GM18511 (cell line): ENCODE measurements at regions not wholly inside any gene's neighbourhood (a gene's known extent, or its start where the extent isn't known, plus 50 kb on each side); places are given as distances from the start of the nearest gene placed in this dataset.
"Not testable (repeated sequence)": the region's sequence is repeated elsewhere in the genome, so short reads cannot be mapped to it uniquely, and the experiment has no call there.

Source experiments
- ATAC-seq: cut with Tn5 transposase; IDR thresholded peaks from one replicate; pipeline ENCODE4 v1.9.1; 2021; ENCODE audit warnings: mild to moderate bottlenecking, moderate library complexity; ENCODE audit not compliant: unreplicated experiment

DNA sequence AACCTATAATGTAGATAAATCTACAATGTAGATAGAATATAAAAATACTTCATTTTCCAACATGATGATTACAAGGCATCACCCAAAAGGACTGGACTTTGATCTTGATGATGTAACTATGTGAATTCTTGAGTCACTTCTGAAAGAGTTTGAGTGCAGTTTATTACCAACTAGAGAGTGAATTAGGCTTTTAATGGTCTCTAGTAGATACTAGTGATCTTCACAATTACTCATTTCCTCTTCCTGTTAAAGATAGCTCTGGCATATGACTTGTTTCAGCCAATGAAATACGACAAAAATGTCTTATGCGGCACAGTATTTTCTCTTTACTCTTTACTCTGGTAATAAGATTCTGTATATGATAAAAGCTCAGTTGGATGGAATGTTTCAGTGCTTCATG, 1588.1 kb upstream of the B3GALT2 start:
- ATAC-seq = no peak

GRCh38 chr1:194755241-194755994, 1569.0 kb upstream of the B3GALT2 start:
- ATAC-seq = no peak

GRCh38 chr1:194738843-194739242, 1552.4 kb upstream of the B3GALT2 start:
- not testable (repeated sequence) for ATAC-seq

GRCh38 chr1:194734970-194735369, 1548.6 kb upstream of the B3GALT2 start:
- ATAC-seq = no peak

DNA sequence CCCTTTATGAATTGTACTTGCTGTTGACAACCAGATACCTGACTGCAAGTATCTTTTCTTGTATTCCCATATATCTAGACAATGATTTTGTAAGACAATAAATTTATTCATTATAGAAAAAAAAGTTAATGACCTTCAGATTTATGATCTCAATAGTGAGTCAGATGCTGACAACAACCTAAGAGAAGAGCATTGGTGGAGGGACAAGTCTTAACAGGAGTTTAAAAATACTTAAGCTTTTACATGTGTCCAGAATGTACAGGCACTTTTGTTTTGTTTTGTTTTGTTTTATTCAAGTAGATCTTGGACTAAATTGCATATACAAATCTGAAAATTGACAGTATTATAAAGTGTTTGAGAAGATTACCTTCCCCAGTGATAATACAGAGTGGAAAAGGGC, 1544.6 kb upstream of the B3GALT2 start:
- ATAC-seq = no peak

DNA sequence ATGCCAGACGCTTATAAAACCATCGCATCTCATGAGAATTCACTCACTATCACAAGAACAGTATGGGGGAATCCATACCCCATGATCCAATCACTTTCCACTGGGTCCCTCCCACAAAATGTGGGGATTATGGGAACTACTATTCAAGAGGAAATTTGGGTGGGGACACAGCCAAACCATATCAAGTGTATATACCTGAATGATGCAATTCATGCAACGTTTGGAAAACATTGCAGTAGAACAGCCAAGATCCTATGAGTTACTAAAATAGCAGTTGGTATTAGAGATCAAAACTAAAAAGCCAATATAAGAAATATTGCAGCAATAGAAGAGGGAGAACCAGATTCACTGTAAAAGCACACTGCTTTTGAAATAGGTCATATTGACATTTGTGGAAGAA, 1543.9 kb upstream of the B3GALT2 start:
- ATAC-seq = no peak

GRCh38 chr1:194723067-194723466, 1536.7 kb upstream of the B3GALT2 start:
- no peak for ATAC-seq

DNA sequence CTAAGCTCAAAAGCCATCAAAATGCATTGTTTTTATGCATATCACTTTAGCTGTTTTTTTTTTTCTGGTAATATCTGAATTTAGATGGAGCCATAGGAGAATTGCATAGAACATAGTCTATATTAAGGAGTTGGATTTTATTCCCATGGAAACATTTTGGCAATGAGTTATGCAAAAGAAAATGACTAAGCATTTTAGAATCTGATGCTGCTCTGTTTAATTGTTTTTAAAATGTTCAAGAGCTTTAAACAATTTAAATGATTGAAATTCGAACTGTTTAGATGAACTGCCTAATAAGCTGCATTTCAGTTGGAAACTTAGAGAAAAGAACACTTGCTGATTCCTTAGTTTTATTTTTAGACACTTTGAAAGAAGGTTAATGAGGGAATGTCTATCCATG, 1531.5 kb upstream of the B3GALT2 start:
- no peak for ATAC-seq

DNA sequence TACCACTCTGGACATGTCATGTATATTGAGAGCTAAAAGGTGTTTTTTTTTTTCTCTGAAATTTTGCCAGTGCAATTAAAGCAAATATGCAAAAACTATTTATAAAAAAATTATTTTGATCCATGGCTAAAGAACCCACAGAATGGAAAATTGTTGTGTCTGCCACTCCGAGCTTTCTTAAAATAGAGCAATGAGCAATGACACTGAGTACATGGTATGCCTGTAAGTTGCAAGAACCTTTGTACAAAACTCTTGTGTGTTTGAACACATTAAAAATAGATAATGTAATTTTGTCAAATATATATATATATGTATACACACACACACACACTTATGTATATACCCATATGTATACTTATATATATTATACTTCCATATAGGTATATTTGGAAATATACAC, 1530.9 kb upstream of the B3GALT2 start:
- ATAC-seq = no peak

DNA sequence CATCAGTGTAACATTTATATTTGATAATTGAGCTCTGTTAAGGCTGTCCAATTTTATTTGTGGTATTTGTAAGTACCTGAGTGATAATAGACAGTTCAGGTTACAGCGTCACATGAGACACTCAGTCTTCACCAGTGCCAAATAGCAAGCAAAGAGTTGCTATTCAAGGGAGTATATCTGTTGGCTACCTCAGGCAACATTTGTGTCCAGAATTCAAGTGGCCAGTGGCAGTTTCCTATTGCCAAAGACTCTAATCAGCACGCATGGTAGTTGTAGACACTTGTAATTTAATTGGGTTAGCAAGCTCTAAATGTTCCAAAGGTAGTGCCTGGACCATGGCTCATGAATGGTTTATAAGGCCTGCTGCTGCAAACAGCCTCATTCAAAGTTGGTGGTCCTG, 1524.3 kb upstream of the B3GALT2 start:
- ATAC-seq = no peak

- no peak for ATAC-seq
Measured at GRCh38 chr1:194709439-194709838, 1523.0 kb upstream of the B3GALT2 start.

GRCh38 chr1:194707074-194707473, 1520.7 kb upstream of the B3GALT2 start:
- no peak for ATAC-seq

DNA sequence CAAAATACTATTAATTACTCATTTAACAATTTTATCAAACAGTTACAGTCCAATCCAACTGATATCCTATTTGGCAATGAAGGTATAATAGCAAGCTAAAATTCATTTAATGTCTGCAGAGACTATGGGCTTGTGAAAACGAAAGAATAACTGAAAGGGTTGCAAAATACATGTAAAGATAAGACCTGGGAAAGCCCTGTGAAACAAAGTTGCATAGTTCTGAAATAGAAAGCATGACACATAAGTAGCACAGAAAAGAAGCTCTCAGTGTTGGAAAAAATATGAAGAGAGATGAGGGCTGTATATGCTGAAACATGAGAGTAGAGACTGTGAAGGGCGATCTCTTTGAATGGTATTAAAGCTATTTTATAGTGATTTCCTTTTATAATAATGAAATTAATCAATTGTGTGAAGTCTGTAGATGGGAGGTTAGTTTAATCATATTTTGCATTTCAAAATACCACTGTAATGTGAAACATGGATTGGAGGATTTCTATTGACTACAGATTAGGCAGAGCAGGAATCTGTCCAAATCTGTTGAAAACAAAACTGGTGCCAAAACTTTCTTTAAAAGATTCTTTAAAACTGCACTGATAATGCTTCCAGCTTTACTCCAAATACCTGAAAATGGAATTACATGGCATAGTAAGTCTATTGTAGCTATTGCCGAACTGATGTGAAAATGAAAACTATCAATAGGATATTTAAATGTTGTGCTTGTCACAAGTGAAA, 1518.9 kb upstream of the B3GALT2 start:
- peak; percentile 55 for ATAC-seq

- ATAC-seq = no peak
Measured at GRCh38 chr1:194698908-194699318, 1512.5 kb upstream of the B3GALT2 start.

DNA sequence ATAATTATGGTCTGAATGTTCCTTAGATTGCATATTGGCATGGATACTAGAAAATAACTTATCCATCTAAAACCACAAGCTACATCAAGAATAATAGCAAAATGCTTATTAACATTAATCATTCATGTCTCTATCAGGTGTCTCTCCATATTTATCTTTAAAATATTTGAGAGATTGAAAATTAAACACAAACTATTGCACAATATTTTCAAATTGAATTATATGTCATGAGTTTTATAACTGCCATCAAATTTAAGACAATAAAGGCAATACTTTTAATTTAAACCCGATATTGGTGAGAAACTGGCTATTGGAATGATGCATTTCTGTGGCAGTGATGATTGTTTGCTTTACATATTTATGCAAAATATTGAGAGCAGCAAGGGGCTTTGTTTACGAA, 1506.8 kb upstream of the B3GALT2 start:
- ATAC-seq = no peak

GRCh38 chr1:194684636-194685035, 1498.2 kb upstream of the B3GALT2 start:
- no peak for ATAC-seq

DNA sequence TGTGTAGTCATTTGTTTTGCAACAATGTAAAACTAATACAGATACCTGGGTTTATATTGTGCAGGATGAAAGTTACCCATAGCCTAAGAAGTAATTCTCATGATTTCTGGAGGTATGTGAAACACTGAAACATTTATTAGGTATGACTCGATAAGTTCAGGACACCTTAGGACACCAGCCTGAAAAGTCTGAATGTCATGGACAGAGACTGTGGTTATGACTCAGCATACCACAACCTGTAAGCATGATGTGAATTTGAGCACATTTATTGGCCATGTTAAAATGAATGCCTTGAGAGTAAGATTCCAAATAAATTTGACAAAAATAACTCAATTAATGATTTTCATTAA, 1471.7 kb upstream of the B3GALT2 start:
- ATAC-seq = peak; percentile 72

GRCh38 chr1:194654956-194655355, 1468.5 kb upstream of the B3GALT2 start:
- ATAC-seq = no peak

DNA sequence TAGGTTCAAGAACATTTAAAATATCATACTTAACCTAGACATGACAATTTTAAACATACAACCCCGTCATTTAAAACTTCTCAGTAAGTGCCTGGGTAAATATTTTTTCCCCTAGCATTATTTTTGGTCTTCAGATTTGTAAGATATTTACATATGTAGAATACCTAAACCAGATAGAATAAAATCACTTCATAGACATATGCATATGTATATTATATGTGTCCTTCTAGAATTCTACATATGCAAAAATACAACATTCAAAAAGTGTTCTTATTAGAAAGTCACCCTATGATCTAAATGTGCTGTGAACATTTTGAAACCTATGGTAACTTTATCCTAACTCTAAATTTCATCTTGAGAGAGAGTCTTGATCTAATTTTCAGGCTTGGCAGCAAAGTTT, 1467.0 kb upstream of the B3GALT2 start:
- no peak for ATAC-seq

- no peak for ATAC-seq
Measured at GRCh38 chr1:194647118-194647517, 1460.7 kb upstream of the B3GALT2 start.

DNA sequence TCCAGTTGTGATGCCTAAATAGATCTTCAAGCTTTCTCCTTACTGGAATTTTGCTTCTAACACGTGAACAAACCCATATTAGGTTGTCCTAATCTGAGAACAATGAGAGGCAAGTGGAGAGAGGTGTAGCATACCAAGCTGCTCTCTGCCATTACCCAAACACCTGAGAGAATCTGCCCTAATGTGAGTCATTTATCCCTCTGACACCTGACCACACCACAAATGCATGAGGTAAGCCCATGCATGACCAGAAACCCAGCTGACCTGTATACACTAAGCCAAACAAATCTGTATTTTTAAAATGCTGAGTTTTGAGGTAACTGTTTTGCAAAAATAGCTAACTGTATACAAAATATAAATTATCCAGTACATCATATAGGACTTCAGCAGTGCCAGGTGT, 1458.1 kb upstream of the B3GALT2 start:
- no peak for ATAC-seq

GRCh38 chr1:194640322-194640721, 1453.9 kb upstream of the B3GALT2 start:
- ATAC-seq = no peak

- ATAC-seq = no peak
Measured at GRCh38 chr1:194629011-194629410, 1442.6 kb upstream of the B3GALT2 start.
